Endothelial cell of umbilical vein (primary cell): ENCODE measurements at regions not wholly inside any gene's neighbourhood (a gene's known extent, or its start where the extent isn't known, plus 50 kb on each side); places are given as distances from the start of the nearest gene placed in this dataset.

Experiments
- BruUV-seq: library from RNA; stranded (reverse); fragments of 400-500 nt; replicated peaks from 2 replicates; lab custom pipeline; 2021; lab: Mats Ljungman, UMichigan
- CTCF ChIA-PET: fragments of 300-600, 350-600 bp; sonication (Branson Sonifier 250); formaldehyde crosslinking; loops from one replicate; lab custom pipeline; 2021; ENCODE audit warnings: antibody characterized with exemption, inconsistent platforms; lab: Charles Lee
- POLR2A ChIA-PET: fragments of 300-600, 350-600 bp; sonication (Branson Sonifier 250); formaldehyde crosslinking; loops from one replicate; lab custom pipeline; 2021; ENCODE audit warnings: antibody characterized with exemption, inconsistent platforms; lab: Charles Lee
- DNase-seq: peaks from one replicate; pipeline ENCODE4 v3.0.0-alpha.2; 2011; ENCODE audit warnings: low read depth, low spot score
- FAIRE-seq: peaks from 2 replicates; lab custom pipeline; 2011; peaks lifted over from hg19 to GRCh38; lab: Jason Lieb, UNC
- H2AFZ ChIP-seq: 2 replicates; pipeline ENCODE4 v1.6.0; 2012; ENCODE audit warnings: low read depth, low read length, control low read depth, inconsistent platforms
- H3K27ac ChIP-seq: 2 replicates; pipeline ENCODE4 v1.5.1; 2011; ENCODE audit warnings: low read depth, mild to moderate bottlenecking, control low read depth, low read length, moderate library complexity; ENCODE audit not compliant: insufficient read depth
- H3K27me3 ChIP-seq, 2 experiments: 2 replicates each; pipeline versions ENCODE4 v1.6.0 to v1.6.1; 2011; ENCODE audit warnings: low read length in 2 of 2, mixed read lengths in 1 of 2; ENCODE audit not compliant: control insufficient read depth in 2 of 2, insufficient read depth in 2 of 2
- H3K36me3 ChIP-seq, 2 experiments: 2 replicates in 1 of 2; 3 replicates in 1 of 2; pipeline ENCODE4 v1.5.1; 2011; ENCODE audit warnings: low read length in 2 of 2, mild to moderate bottlenecking in 1 of 2, moderate library complexity in 1 of 2; ENCODE audit not compliant: control insufficient read depth in 2 of 2, insufficient read depth in 2 of 2; ENCODE audit errors: extremely low read depth in 1 of 2
- H3K4me1 ChIP-seq: 3 replicates; pipeline ENCODE4 v1.5.1; 2011; ENCODE audit warnings: mild to moderate bottlenecking, low read length; ENCODE audit not compliant: control insufficient read depth, insufficient read depth; ENCODE audit errors: extremely low read depth
- H3K4me2 ChIP-seq: 2 replicates; pipeline ENCODE4 v1.6.1; 2011; ENCODE audit warnings: low read length, control low read depth, mixed read lengths; ENCODE audit not compliant: insufficient read depth
- H3K4me3 ChIP-seq, 3 experiments: fragments of 200-600 bp in 1 of 3; sonication (generic), shearing (Covaris generic) in 1 of 3; replicated peaks in 1 of 3; 2 replicates each; pipeline ENCODE4 v1.5.1; 2011 to 2016; ENCODE audit warnings: control low read depth in 3 of 3, low read length in 3 of 3, mild to moderate bottlenecking in 2 of 3, inconsistent platforms in 1 of 3, low read depth in 1 of 3, moderate library complexity in 1 of 3; ENCODE audit not compliant: insufficient read depth in 1 of 3
- H3K79me2 ChIP-seq: 2 replicates; pipeline ENCODE4 v1.6.0; 2012; ENCODE audit warnings: low read length, inconsistent platforms; ENCODE audit not compliant: control insufficient read depth, insufficient read depth
- H3K9ac ChIP-seq: replicated peaks from 2 replicates; pipeline ENCODE3; 2011; ENCODE audit warnings: low read length, control low read depth; ENCODE audit not compliant: insufficient read depth; ENCODE audit errors: extremely low read depth
- H3K9me1 ChIP-seq: replicated peaks from 3 replicates; pipeline ENCODE4 v1.6.0; 2011; ENCODE audit warnings: mild to moderate bottlenecking, low read length; ENCODE audit not compliant: control insufficient read depth, insufficient read depth; ENCODE audit errors: extremely low read depth
- H3K9me3 ChIP-seq: replicated peaks from 2 replicates; pipeline ENCODE4 v1.5.1; 2012; ENCODE audit warnings: low read length, inconsistent platforms; ENCODE audit not compliant: control insufficient read depth, insufficient read depth
- H4K20me1 ChIP-seq: replicated peaks from 2 replicates; pipeline ENCODE3; 2011; ENCODE audit warnings: mild to moderate bottlenecking, low read length; ENCODE audit not compliant: control insufficient read depth, insufficient read depth; ENCODE audit errors: extremely low read depth
- EZH2 ChIP-seq: IDR thresholded peaks from 2 replicates; pipeline ENCODE4 v1.6.1; 2012; ENCODE audit warnings: borderline replicate concordance, low read depth, mild to moderate bottlenecking, moderate library complexity, low read length, inconsistent platforms; ENCODE audit not compliant: severe bottlenecking
- FOS ChIP-seq: IDR thresholded peaks from 2 replicates; pipeline ENCODE4 v1.6.1; 2011; ENCODE audit warnings: mild to moderate bottlenecking, low read length, moderate library complexity, borderline replicate concordance; ENCODE audit not compliant: insufficient read depth
- GATA2 ChIP-seq: IDR thresholded peaks from 2 replicates; pipeline ENCODE4 v1.7.0; 2011; ENCODE audit warnings: low read depth, mild to moderate bottlenecking, moderate library complexity, mixed read lengths, low read length; ENCODE audit not compliant: insufficient read length, insufficient read depth
- JUN ChIP-seq: IDR thresholded peaks from 2 replicates; pipeline ENCODE4 v1.6.1; 2011; ENCODE audit warnings: borderline replicate concordance, low read depth; ENCODE audit not compliant: insufficient read length, insufficient read depth
- MAX ChIP-seq: IDR thresholded peaks from 2 replicates; pipeline ENCODE4 v1.6.1; 2011; ENCODE audit not compliant: insufficient read depth, insufficient read length
- MYC ChIP-seq: IDR thresholded peaks from one replicate; pipeline ENCODE4 v1.6.1; 2011; ENCODE audit warnings: mild to moderate bottlenecking, low read depth, low read length
- POLR2A ChIP-seq: IDR thresholded peaks from 2 replicates; pipeline ENCODE4 v1.6.1; 2012; ENCODE audit warnings: low read depth, mild to moderate bottlenecking, control low read depth, low read length
- POLR2AphosphoS5 ChIP-seq: IDR thresholded peaks from 2 replicates; pipeline ENCODE4 v1.6.1; 2012; ENCODE audit warnings: low read depth, mild to moderate bottlenecking, control low read depth, low read length, moderate library complexity; ENCODE audit not compliant: insufficient read depth
- dilution Hi-C: fragments of 300-500 bp; cut with MboI; formaldehyde crosslinking; loops from one replicate; pipeline ENCODE4 v1.15.0; 2019; ENCODE audit warnings: low sequenced_read_pairs; ENCODE audit not compliant: extremely low pct_ligation_motif_present
- intact Hi-C: fragments of 100-400 bp; cut with micrococcal nuclease; formaldehyde crosslinking; loops from one replicate; pipeline ENCODE4 v1.10.0; 2022
- TF ChIP-seq, protein P1 (sequence below), 2 donors: IDR thresholded peaks; 1 replicate in 1 of 2; 2 replicates in 1 of 2; pipeline ENCODE4 v1.5.1; 2011; ENCODE audit warnings: low read length in 2 of 2, mild to moderate bottlenecking in 2 of 2, moderate library complexity in 2 of 2, control low read depth in 1 of 2, inconsistent platforms in 1 of 2, low read depth in 1 of 2; ENCODE audit not compliant: insufficient read depth in 1 of 2; ENCODE audit errors: extremely low read depth in 1 of 2

- Histone ChIP-seq H3K4me1 (no peaks in the 10 kb centered on the region), H3K9me1 (no peaks in the 10 kb centered on the region), H3K4me2 (no peak overlapping the region), H3K9ac (no peak overlapping the region), H4K20me1 (no peaks in the 10 kb centered on the region), H3K4me3 (no peak overlapping the region), H3K79me2 (no peaks in the 10 kb centered on the region), H3K27me3 (peaks cover 10 to 11% of the 10 kb centered on the region in 2 experiments), H3K27ac (no peak overlapping the region), H3K9me3 (no peaks in the 10 kb centered on the region), H2AFZ (no peak overlapping the region), H3K36me3 (no peaks in the 10 kb centered on the region)
- dilution Hi-C loops (no loop called here), intact Hi-C loops (no loop called here)
- DNase-seq (no peak), FAIRE-seq (no peak)
- ChIA-PET CTCF (interaction anchor here (2.3 kb wide), 1 partner anchor 25 kb away, joined by 8 read pairs; no protein-coding TSS in a partner anchor), POLR2A (no interaction called here)
- TF ChIP-seq FOS: no peak
- TF ChIP-seq MAX: no peak
- TF ChIP-seq JUN: no peak
- no peak for TF ChIP-seq POLR2A
- TF ChIP-seq MYC: no peak
- TF ChIP-seq POLR2AphosphoS5: no peak
- TF ChIP-seq EZH2: no peak
- TF ChIP-seq, protein P1, sequence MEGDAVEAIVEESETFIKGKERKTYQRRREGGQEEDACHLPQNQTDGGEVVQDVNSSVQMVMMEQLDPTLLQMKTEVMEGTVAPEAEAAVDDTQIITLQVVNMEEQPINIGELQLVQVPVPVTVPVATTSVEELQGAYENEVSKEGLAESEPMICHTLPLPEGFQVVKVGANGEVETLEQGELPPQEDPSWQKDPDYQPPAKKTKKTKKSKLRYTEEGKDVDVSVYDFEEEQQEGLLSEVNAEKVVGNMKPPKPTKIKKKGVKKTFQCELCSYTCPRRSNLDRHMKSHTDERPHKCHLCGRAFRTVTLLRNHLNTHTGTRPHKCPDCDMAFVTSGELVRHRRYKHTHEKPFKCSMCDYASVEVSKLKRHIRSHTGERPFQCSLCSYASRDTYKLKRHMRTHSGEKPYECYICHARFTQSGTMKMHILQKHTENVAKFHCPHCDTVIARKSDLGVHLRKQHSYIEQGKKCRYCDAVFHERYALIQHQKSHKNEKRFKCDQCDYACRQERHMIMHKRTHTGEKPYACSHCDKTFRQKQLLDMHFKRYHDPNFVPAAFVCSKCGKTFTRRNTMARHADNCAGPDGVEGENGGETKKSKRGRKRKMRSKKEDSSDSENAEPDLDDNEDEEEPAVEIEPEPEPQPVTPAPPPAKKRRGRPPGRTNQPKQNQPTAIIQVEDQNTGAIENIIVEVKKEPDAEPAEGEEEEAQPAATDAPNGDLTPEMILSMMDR (IDR thresholded peaks at IDR 0.05; ENCODE audit: extremely low read depth in 1 of 2, insufficient read depth in 1 of 2, low read depth in 1 of 2, low read length in 2 of 2): no peak
- TF ChIP-seq GATA2: no peak
- BruUV-seq: no TSS peak
Observed at GRCh38 chr11:116539211-116539610, 233.6 kb downstream of the BUD13 start.
